ENCODE measurements at regions not wholly inside any gene's neighbourhood (a gene's known extent, or its start where the extent isn't known, plus 50 kb on each side); places are given as distances from the start of the nearest gene placed in this dataset.

DNA sequence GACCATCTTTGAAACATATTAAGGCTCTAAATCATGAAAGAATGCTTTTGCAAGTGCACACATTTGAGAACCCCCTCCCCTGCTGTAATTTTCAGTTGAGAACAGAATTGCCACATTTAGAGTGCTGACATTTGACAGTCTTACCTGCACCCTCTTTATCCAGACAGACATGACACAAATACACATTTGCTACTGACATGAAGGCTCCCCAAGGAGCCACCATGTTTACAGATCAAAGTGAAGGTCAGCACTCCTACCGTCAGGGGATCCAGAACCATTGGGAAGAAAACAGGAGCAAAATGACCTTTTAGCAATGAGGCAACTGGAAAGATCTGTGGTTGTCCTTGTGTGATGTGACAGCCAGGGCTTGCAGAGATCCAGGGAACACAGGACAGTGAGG is 315.4 kb upstream of the CNR1 start:
- Histone ChIP-seq H3K9me3 (no peaks in the 10 kb centered on the region), H3K27me3 (replicated peaks; ENCODE audit: control insufficient read depth, insufficient read depth, low read length) (no peaks in the 10 kb centered on the region; the same call in 1 of the 2 replicates), H3K4me3 (ENCODE audit: low read depth, low read length) (no peak overlapping the region), H3K4me1 (no peaks in the 10 kb centered on the region), H3K36me3 (ENCODE audit: control insufficient read depth, insufficient read depth, low read length) (no peaks in the 10 kb centered on the region)
- ChIA-PET POLR2A (no interaction called here), CTCF (no interaction called here)
- Mint-ChIP-seq H3K4me1 (ENCODE audit: low read depth, unreplicated experiment) (no peaks in the 10 kb centered on the region), H3K4me3 (ENCODE audit: unreplicated experiment) (no peak overlapping the region), H3K27ac (ENCODE audit: unreplicated experiment) (no peak overlapping the region), H3K27me3 (ENCODE audit: insufficient read depth, unreplicated experiment) (no peaks in the 10 kb centered on the region), H3K9me3 (ENCODE audit: unreplicated experiment) (peaks cover 18% of the 10 kb centered on the region), H3K36me3 (ENCODE audit: insufficient read depth, unreplicated experiment) (no peaks in the 10 kb centered on the region)
- DNase-seq: no peak
- no TSS peak for BruUV-seq (replicated peaks)
- intact Hi-C loops (cut with micrococcal nuclease; ENCODE audit: unreplicated experiment): no loop called here
- TF ChIP-seq, protein P1, sequence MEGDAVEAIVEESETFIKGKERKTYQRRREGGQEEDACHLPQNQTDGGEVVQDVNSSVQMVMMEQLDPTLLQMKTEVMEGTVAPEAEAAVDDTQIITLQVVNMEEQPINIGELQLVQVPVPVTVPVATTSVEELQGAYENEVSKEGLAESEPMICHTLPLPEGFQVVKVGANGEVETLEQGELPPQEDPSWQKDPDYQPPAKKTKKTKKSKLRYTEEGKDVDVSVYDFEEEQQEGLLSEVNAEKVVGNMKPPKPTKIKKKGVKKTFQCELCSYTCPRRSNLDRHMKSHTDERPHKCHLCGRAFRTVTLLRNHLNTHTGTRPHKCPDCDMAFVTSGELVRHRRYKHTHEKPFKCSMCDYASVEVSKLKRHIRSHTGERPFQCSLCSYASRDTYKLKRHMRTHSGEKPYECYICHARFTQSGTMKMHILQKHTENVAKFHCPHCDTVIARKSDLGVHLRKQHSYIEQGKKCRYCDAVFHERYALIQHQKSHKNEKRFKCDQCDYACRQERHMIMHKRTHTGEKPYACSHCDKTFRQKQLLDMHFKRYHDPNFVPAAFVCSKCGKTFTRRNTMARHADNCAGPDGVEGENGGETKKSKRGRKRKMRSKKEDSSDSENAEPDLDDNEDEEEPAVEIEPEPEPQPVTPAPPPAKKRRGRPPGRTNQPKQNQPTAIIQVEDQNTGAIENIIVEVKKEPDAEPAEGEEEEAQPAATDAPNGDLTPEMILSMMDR (IDR thresholded peaks at IDR 0.05; ENCODE audit: insufficient read depth in 1 of 2, low read depth in 1 of 2, low read length in 1 of 2, severe bottlenecking in 1 of 2, unreplicated experiment in 1 of 2): no peak

DNA sequence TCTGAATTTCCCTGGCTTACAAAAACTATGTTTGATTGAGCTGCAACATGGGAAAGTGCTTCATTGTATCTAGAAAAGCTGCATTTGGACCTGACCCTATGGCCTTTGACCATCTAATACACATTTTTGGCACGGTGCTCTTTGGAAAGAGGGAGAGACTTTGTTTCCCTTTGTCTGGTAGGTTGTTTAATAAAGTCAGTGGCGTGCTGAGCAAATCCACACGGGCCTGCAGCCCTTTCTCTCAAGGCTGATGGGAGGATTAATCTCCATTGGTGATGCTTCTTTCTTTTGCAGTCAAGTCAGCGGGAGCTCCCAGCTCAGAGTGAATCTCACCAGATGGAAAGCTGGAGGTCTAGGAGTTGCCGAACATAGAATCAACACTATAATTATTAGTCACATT is 314.7 kb upstream of the CNR1 start:
- no TSS peak for BruUV-seq (replicated peaks)
- H3K27me3 ChIP-seq (replicated peaks; ENCODE audit: control insufficient read depth, insufficient read depth, low read length): no peaks in the 10 kb centered on the region; the same call in 1 of the 2 replicates
- H3K4me1 ChIP-seq: no peaks in the 10 kb centered on the region
- no peak for DNase-seq
- ChIA-PET CTCF (no interaction called here), POLR2A (no interaction called here)
- Mint-ChIP-seq H3K4me3 (ENCODE audit: unreplicated experiment) (no peak overlapping the region), H3K27me3 (ENCODE audit: insufficient read depth, unreplicated experiment) (no peaks in the 10 kb centered on the region), H3K9me3 (ENCODE audit: unreplicated experiment) (peaks cover 18% of the 10 kb centered on the region), H3K27ac (ENCODE audit: unreplicated experiment) (no peak overlapping the region), H3K36me3 (ENCODE audit: insufficient read depth, unreplicated experiment) (no peaks in the 10 kb centered on the region), H3K4me1 (ENCODE audit: low read depth, unreplicated experiment) (no peaks in the 10 kb centered on the region)
- H3K4me3 ChIP-seq (ENCODE audit: low read depth, low read length): no peak overlapping the region
- H3K36me3 ChIP-seq (ENCODE audit: control insufficient read depth, insufficient read depth, low read length): no peaks in the 10 kb centered on the region
- intact Hi-C loops (cut with micrococcal nuclease; ENCODE audit: unreplicated experiment): no loop called here
- no peaks in the 10 kb centered on the region for H3K9me3 ChIP-seq
- TF ChIP-seq, protein P1 (IDR thresholded peaks at IDR 0.05; ENCODE audit: insufficient read depth in 1 of 2, low read depth in 1 of 2, low read length in 1 of 2, severe bottlenecking in 1 of 2, unreplicated experiment in 1 of 2): no peak

DNA sequence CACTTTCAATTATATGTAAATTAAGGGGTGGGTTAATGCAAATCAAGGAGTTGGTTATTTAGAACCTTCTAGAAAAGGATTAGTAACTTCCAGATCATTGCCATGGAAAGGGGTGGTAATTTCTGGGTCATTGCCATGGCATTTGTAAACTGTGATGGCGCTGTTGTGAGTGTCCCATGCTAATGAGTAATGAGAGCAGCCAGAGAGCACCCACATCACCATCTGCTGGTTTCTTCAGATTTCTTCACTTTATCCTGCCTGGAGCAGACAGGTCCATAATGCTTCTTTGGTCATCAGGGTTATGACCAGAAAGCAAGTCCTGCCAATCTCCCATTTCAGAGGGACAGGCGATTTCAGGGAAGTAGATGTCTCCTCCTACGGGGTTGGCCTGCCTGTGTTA is 311.3 kb upstream of the CNR1 start:
- H3K27me3 ChIP-seq (replicated peaks; ENCODE audit: control insufficient read depth, insufficient read depth, low read length): no peaks in the 10 kb centered on the region; the same call in 1 of the 2 replicates
- Mint-ChIP-seq H3K4me1 (ENCODE audit: low read depth, unreplicated experiment) (no peaks in the 10 kb centered on the region), H3K27me3 (ENCODE audit: insufficient read depth, unreplicated experiment) (peaks cover 2% of the 10 kb centered on the region), H3K9me3 (ENCODE audit: unreplicated experiment) (no peaks in the 10 kb centered on the region), H3K36me3 (ENCODE audit: insufficient read depth, unreplicated experiment) (no peaks in the 10 kb centered on the region), H3K27ac (ENCODE audit: unreplicated experiment) (no peak overlapping the region), H3K4me3 (ENCODE audit: unreplicated experiment) (no peak overlapping the region)
- no peaks in the 10 kb centered on the region for H3K36me3 ChIP-seq (ENCODE audit: control insufficient read depth, insufficient read depth, low read length)
- ChIA-PET POLR2A (no interaction called here), CTCF (no interaction called here)
- DNase-seq: no peak
- H3K4me1 ChIP-seq: no peaks in the 10 kb centered on the region
- no peak overlapping the region for H3K4me3 ChIP-seq (ENCODE audit: low read depth, low read length)
- TF ChIP-seq, protein P1 (IDR thresholded peaks at IDR 0.05; ENCODE audit: insufficient read depth in 1 of 2, low read depth in 1 of 2, low read length in 1 of 2, severe bottlenecking in 1 of 2, unreplicated experiment in 1 of 2): no peak
- intact Hi-C loops (cut with micrococcal nuclease; ENCODE audit: unreplicated experiment): no loop called here
- BruUV-seq (replicated peaks): no TSS peak
- no peaks in the 10 kb centered on the region for H3K9me3 ChIP-seq
